Dermis blood vessel endothelial cell (primary cell): ENCODE measurements at regions not wholly inside any gene's neighbourhood (a gene's known extent, or its start where the extent isn't known, plus 50 kb on each side); places are given as distances from the start of the nearest gene placed in this dataset.
"Not testable (repeated sequence)": the region's sequence is repeated elsewhere in the genome, so short reads cannot be mapped to it uniquely, and the experiment has no call there.

Source experiments
- DNase-seq: peaks from one replicate; pipeline ENCODE4 v3.0.0; 2010

- no peak for DNase-seq
Observed at GRCh38 chr9:29440449-29440848, 1867.2 kb upstream of the C9orf72 start.

GRCh38 chr9:29445751-29446150 is 1872.5 kb upstream of the C9orf72 start:
- no peak for DNase-seq

DNA sequence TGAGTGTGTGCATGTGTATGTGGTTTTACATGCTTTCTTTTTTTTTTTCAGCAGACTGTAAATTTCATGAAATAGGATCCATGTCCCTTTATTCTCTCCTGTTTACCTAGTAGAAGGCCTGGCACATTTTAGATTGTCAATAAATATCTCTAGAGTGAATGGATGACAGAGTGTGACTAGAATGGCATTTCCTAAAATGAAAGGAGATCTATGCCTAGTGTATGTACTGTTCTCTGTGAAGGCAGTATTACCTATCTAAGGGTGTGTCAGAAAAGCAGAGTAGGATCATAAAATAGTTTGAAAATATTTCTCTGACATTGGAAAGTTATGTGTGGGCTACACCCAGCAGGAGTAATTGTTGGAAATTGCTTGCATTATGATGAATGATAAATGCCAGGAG is 1876.0 kb upstream of the C9orf72 start:
- no peak for DNase-seq

GRCh38 chr9:29450343-29450875 is 1877.1 kb upstream of the C9orf72 start:
- not testable (repeated sequence) for DNase-seq

- no peak for DNase-seq
Observed at GRCh38 chr9:29456940-29457339, 1883.7 kb upstream of the C9orf72 start.

- no peak for DNase-seq
Observed at GRCh38 chr9:29475471-29475870, 1902.2 kb upstream of the C9orf72 start.

- DNase-seq = no peak
Observed at GRCh38 chr9:29511680-29512079, 1938.4 kb upstream of the C9orf72 start.

- DNase-seq = no peak
Observed at GRCh38 chr9:29514336-29514735, 1941.1 kb upstream of the C9orf72 start.

- no peak for DNase-seq
Observed at GRCh38 chr9:29514862-29515261, 1941.6 kb upstream of the C9orf72 start.

DNA sequence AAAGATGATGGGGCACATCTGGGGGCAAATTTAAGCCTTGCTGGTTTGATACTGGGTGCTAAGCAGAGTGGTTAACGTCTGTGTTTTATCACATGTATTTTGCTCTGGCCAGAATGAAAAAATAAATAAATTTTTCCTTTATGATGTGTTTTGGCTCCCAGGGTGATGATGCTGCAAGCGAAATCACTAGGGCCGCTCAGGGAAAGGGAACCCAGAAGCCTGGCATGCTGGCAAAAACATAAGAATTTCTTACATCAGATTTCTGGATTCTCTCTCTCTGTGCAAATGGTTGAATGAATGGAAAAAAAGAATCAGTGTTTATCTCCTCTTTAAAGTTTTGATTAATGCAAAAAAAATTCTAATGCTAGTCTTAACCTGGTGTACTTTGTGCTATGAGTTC is 1975.2 kb upstream of the C9orf72 start:
- no peak for DNase-seq

DNA sequence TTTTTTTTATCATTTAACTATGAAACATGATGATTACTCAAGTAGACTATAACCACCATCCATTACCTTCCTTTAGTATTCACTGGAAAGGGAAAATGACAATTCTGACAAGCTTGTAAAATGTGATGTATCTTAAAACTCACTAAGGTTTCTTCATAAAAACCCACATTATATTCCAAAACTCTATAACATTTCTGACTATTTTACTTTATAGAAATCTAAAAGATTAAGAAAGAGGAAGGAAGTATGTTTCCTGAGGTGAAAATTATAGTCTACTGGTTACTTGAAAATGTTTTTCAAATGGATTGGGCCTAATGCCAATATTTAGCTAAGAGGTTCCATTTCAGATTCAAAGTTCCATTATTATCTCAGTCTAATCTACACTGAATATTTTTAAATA is 1982.2 kb upstream of the C9orf72 start:
- DNase-seq = no peak

GRCh38 chr9:29556317-29556716 is 1983.0 kb upstream of the C9orf72 start:
- DNase-seq = no peak

GRCh38 chr9:29556746-29557145 is 1983.5 kb upstream of the C9orf72 start:
- no peak for DNase-seq

GRCh38 chr9:29564564-29564963 is 1991.3 kb upstream of the C9orf72 start:
- DNase-seq = no peak

- DNase-seq = no peak
Observed at GRCh38 chr9:29575219-29575618, 2001.9 kb upstream of the C9orf72 start.

- DNase-seq = no peak
Observed at GRCh38 chr9:29588361-29588760, 2015.1 kb upstream of the C9orf72 start.

- DNase-seq = no peak
Observed at GRCh38 chr9:29609282-29609681, 2036.0 kb upstream of the C9orf72 start.

GRCh38 chr9:29613773-29614172 is 2040.5 kb upstream of the C9orf72 start:
- DNase-seq = no peak

- no peak for DNase-seq
Observed at GRCh38 chr9:29616844-29617243, 2043.6 kb upstream of the C9orf72 start.

- no peak for DNase-seq
Observed at GRCh38 chr9:29625292-29625731, 2052.0 kb upstream of the C9orf72 start.

DNA sequence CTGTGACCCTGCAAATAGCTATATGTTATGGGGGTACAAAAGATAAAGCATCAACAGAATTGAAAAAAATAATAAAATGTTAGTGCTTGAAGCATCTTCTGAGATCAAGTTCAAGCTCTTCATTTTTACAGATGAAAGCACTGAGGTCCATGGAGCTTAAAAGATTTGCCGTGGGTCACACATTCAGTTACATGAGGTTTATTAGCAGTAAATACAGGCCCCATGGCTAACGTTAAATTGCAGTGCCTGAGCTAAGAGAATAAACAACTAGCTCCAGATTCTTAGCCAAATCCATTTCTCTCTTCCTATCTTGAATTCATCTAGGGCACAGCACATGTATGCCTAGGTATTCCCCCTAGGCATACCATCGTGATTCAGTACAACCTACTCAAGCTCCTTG is 2052.7 kb upstream of the C9orf72 start:
- no peak for DNase-seq

DNA sequence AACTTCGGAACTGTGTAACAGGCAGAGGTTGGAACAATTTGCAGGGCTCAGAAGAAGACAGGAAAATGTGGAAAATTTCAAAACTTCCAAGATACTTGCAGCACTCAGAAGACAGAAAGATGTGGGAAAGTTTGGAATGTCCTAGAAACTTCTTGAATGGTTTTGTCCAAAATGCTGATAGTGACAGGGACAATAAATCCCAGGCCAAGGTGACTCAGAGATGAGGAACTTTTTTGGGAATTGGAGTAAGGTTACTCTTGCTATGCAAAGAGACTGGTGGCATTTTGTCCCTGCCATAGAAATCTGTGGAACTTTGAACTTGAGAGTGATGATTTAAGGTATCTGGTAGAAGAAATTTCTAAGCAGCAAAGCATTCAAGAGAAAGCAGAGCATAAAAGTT is 2055.6 kb upstream of the C9orf72 start:
- not testable (repeated sequence) for DNase-seq

DNA sequence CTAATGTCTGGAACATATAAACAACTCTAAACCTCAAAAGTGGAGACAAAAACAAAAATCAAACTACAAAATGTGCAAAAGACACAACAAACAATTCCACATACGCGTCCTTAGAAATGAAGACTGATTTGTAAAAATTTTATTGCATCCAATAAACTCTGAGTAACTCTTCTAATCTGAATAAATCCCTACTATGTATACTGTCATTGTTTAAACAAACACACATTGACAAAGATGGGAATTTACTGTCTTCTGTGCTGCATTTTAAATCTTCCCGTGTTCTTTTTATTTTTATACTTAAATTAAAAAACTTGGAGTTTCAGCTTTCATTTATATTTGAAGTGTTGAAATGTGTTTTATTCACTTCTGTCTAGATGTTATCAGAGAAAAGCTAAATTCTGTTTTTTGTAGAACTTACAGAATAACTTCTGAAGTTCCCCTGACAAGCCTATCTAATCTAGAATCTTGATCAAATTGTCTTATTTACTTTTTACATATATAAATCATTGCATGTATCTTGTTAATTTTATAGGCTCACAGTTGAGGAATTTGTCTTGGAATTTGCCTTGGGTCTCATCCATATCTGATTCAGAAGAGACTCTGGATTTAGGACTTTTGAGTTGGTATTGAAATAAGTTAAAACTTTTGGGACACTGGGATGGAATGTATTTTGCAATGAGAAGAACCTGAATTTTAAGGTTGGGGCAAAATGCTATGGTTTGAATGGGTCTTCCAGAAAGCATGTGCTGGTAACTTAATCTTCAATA is 2064.4 kb upstream of the C9orf72 start:
- no peak for DNase-seq

- DNase-seq = no peak
Observed at GRCh38 chr9:29640507-29640906, 2067.2 kb upstream of the C9orf72 start.

DNA sequence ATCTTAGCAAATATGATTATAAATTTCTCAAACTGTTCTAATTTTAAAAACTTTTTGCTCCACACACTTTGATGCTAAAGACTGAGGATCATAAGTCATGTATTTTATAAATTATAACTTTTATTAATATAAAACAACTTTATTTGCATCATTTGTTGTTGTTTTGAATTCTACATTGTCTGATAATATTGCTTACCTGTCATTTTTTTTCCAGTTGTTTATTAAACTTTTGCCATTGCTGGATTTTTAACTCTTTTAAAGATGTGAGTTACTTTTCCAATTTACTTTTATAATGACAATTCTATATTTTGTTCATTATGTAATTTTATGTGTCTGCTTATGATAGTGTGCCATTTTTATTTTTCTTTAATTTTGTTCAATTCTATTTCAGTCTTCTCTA is 2071.2 kb upstream of the C9orf72 start:
- no peak for DNase-seq
